ENCODE measurements at regions not wholly inside any gene's neighbourhood (a gene's known extent, or its start where the extent isn't known, plus 50 kb on each side); places are given as distances from the start of the nearest gene placed in this dataset.

DNA sequence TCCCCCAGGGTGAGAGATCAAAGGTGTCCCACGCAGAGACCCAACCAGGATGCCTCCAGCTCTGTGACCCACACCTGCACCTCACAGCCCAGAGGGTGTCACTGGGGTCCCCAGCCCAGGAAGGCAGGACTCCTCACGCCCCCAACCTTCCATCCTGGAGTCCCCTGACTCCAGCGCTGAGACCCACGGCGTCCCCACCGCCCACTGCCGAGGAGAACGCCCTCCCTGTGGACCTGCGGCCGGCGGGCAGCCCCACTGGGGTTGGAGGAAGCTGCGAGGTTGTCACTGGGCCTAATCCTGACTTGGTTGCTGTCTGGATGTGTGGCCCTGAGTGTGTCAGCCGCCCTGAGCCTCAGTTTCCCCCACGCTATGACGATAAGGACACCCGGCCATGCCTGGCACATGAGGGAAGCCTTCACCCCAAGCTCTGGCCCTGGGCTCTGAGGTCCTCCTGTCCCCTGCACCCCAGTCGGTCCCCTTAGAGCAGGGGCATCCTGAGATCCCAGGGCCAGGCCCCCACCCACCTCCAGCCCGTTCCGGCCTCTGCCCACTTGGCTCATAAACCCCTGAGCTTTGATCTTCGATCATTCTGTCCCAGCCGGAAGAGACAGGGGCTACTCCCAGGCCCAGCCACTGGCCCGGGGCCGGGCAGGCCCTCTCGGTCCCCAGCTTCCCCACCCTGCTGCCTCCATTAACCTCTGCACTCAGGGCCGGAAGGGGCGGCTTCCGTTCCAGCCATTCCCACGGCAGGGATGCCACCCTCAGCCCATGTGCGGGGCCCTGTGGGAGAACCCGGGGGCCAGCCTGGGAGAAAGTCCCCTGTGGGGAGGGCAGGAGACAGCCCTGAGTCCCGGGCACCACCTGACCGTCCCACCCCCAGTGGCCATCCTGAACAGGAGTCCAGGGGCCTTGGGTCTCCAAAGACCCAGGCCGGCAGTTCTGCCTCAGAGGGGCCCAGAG lies 113.2 kb downstream of the MICALL2 start:
- H3K9me2 ChIP-seq (ENCODE audit: insufficient read depth, low read length): no peaks in the 10 kb centered on the region
- no peak for DNase-seq (ENCODE audit: low spot score)
- no peaks in the 10 kb centered on the region for H4K20me1 ChIP-seq (ENCODE audit: insufficient read depth, low read length)
- H3K27ac ChIP-seq (ENCODE audit: low read depth, low read length, poor library complexity, severe bottlenecking): no peak overlapping the region
- no peaks in the 10 kb centered on the region for H3K9me3 ChIP-seq (ENCODE audit: low read length)
- no peak overlapping the region for H3K4me3 ChIP-seq (ENCODE audit: low read depth, low read length, poor library complexity, severe bottlenecking)
- H3K4me2 ChIP-seq (ENCODE audit: low read length): no peak overlapping the region
- TF ChIP-seq, protein P1, sequence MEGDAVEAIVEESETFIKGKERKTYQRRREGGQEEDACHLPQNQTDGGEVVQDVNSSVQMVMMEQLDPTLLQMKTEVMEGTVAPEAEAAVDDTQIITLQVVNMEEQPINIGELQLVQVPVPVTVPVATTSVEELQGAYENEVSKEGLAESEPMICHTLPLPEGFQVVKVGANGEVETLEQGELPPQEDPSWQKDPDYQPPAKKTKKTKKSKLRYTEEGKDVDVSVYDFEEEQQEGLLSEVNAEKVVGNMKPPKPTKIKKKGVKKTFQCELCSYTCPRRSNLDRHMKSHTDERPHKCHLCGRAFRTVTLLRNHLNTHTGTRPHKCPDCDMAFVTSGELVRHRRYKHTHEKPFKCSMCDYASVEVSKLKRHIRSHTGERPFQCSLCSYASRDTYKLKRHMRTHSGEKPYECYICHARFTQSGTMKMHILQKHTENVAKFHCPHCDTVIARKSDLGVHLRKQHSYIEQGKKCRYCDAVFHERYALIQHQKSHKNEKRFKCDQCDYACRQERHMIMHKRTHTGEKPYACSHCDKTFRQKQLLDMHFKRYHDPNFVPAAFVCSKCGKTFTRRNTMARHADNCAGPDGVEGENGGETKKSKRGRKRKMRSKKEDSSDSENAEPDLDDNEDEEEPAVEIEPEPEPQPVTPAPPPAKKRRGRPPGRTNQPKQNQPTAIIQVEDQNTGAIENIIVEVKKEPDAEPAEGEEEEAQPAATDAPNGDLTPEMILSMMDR (conservative IDR thresholded peaks at IDR 0.05; ENCODE audit: low read length): no peak
- no peak for TF ChIP-seq EZH2phosphoT487 (IDR thresholded peaks at IDR 0.05; ENCODE audit: borderline replicate concordance, low read depth, low read length)
- CTCF ChIA-PET (ENCODE audit: unreplicated experiment): no interaction called here
- POLR2A ChIA-PET: interaction anchor here (0.7 kb wide), 1 partner anchor 90 kb away, joined by 3 read pairs; no protein-coding TSS in a partner anchor
- no TSS peak for BruUV-seq (replicated peaks)
- H3K4me1 ChIP-seq (ENCODE audit: insufficient read depth, low read length, poor library complexity, severe bottlenecking): no peaks in the 10 kb centered on the region
- H3K79me2 ChIP-seq (ENCODE audit: insufficient read depth, low read depth, low read length): no peaks in the 10 kb centered on the region
- intact Hi-C loops (cut with micrococcal nuclease; ENCODE audit: unreplicated experiment): no loop called here
- no peaks in the 10 kb centered on the region for H3K36me3 ChIP-seq (ENCODE audit: insufficient read depth, low read length)
- H2AFZ ChIP-seq (ENCODE audit: low read length): no peak overlapping the region

DNA sequence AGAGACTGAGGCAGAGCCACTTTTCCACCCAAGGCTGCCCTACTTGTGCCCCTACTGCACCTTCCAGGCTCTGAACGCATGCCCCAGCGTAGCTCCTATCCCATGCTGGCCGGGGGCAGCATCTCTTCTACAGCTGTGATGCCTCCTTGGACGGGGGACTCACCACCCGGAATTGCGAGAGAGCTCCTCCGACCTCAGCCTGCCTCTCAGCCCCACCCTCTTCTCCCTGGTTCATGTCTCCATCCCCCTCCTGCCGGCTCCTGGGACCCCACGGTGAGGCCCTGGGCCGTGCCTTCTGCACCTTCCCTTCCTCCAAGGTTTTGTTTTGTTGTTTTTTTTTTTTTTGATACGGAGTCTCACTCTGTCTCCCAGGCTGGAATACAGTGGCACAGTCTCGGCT lies 112.4 kb downstream of the MICALL2 start:
- ChIA-PET CTCF (ENCODE audit: unreplicated experiment) (no interaction called here), POLR2A (interaction anchor here (0.7 kb wide), 1 partner anchor 91 kb away, joined by 3 read pairs; no protein-coding TSS in a partner anchor)
- H2AFZ ChIP-seq (ENCODE audit: low read length): no peak overlapping the region
- H3K4me1 ChIP-seq (ENCODE audit: insufficient read depth, low read length, poor library complexity, severe bottlenecking): no peaks in the 10 kb centered on the region
- no peaks in the 10 kb centered on the region for H3K9me2 ChIP-seq (ENCODE audit: insufficient read depth, low read length)
- no peaks in the 10 kb centered on the region for H3K79me2 ChIP-seq (ENCODE audit: insufficient read depth, low read depth, low read length)
- H3K4me3 ChIP-seq (ENCODE audit: low read depth, low read length, poor library complexity, severe bottlenecking): no peak overlapping the region
- no peaks in the 10 kb centered on the region for H3K9me3 ChIP-seq (ENCODE audit: low read length)
- no TSS peak for BruUV-seq (replicated peaks)
- no peak for DNase-seq (ENCODE audit: low spot score)
- H3K4me2 ChIP-seq (ENCODE audit: low read length): no peak overlapping the region
- TF ChIP-seq, protein P1 (conservative IDR thresholded peaks at IDR 0.05; ENCODE audit: low read length): no peak
- H4K20me1 ChIP-seq (ENCODE audit: insufficient read depth, low read length): no peaks in the 10 kb centered on the region
- intact Hi-C loops (cut with micrococcal nuclease; ENCODE audit: unreplicated experiment): no loop called here
- H3K27ac ChIP-seq (ENCODE audit: low read depth, low read length, poor library complexity, severe bottlenecking): no peak overlapping the region
- no peaks in the 10 kb centered on the region for H3K36me3 ChIP-seq (ENCODE audit: insufficient read depth, low read length)
